Thymus (tissue), 11 donors: ENCODE measurements at regions not wholly inside any gene's neighbourhood (a gene's known extent, or its start where the extent isn't known, plus 50 kb on each side); places are given as distances from the start of the nearest gene placed in this dataset.
"Not testable (repeated sequence)": the region's sequence is repeated elsewhere in the genome, so short reads cannot be mapped to it uniquely, and the experiment has no call there.

Experiments
- DNase-seq, 9 donors: peaks; one replicate each; pipeline ENCODE4 v3.0.0-alpha.2; 2013; ENCODE audit warnings: low spot score in 9 of 9, low read depth in 6 of 9, missing footprints in 1 of 9
- H3K27ac ChIP-seq, 2 donors: one replicate each; pipeline ENCODE4 v1.5.1; 2013; ENCODE audit warnings: control low read depth in 1 of 2, low read depth in 1 of 2, low read length in 1 of 2, mild to moderate bottlenecking in 1 of 2, moderate library complexity in 1 of 2
- H3K27me3 ChIP-seq, 2 donors: one replicate each; pipeline ENCODE4 v1.5.1; 2013; ENCODE audit warnings: low read length in 1 of 2; ENCODE audit not compliant: control insufficient read depth in 2 of 2, insufficient read depth in 1 of 2
- H3K36me3 ChIP-seq, 2 donors: one replicate each; pipeline ENCODE4 v1.5.1; 2013; ENCODE audit warnings: low read length in 1 of 2, mild to moderate bottlenecking in 1 of 2, moderate library complexity in 1 of 2; ENCODE audit not compliant: control insufficient read depth in 2 of 2, insufficient read depth in 2 of 2
- H3K4me1 ChIP-seq, 2 donors: one replicate each; pipeline ENCODE4 v1.5.1; 2013; ENCODE audit warnings: low read length in 2 of 2; ENCODE audit not compliant: control insufficient read depth in 2 of 2, insufficient read depth in 2 of 2
- H3K4me3 ChIP-seq, 2 donors: one replicate each; pipeline ENCODE4 v1.5.1; 2013; ENCODE audit warnings: low read length in 2 of 2, control low read depth in 1 of 2, mild to moderate bottlenecking in 1 of 2
- H3K9me3 ChIP-seq, 2 donors: one replicate each; pipeline ENCODE4 v1.5.1; 2013; ENCODE audit warnings: low read length in 1 of 2, mild to moderate bottlenecking in 1 of 2; ENCODE audit not compliant: control insufficient read depth in 2 of 2, insufficient read depth in 1 of 2
- WGBS: extraction: QIAGEN DNeasy Blood & Tissue Kit; methylation state at CpG from one replicate; pipeline ENCODE4 v1.1.7; 2013; 5-methylcytosine and 5-hydroxymethylcytosine counted together
- donor health status: healthy.

DNA sequence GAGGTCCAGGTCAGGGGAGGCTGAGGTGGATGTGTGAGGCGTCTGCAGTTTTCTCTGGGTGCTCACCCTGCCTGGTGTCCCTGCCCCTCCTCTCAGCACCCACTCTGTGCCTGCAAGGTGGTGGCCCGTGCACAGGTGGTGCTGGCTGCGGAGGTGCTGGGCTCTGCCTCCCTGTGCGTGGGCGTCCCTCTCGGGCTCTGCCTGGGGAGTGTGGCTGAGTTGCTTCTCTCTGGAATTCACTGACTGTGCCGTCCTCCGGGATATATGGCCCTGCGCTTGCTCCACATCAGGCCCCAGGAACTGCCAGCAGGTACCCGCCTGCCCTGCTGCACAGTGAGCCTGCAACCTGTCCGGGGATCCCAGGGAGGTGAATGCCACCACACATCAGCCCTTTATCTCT lies 379.1 kb downstream of the TMEM121 start:
- Histone ChIP-seq H3K27ac (no peak overlapping the region), H3K4me3 (no peak overlapping the region), H3K27me3 (peaks cover 0 to 2% of the 10 kb centered on the region in 2 donors), H3K36me3 (no peaks in the 10 kb centered on the region), H3K9me3 (peaks cover 0 to 20% of the 10 kb centered on the region in 2 donors), H3K4me1 (no peaks in the 10 kb centered on the region)
- no peak for DNase-seq
- WGBS, result 82% methylated on average over 11 of the region's 11 CpGs

GRCh38 chr14:105907276-105907675 lies 380.9 kb downstream of the TMEM121 start:
- Histone ChIP-seq H3K9me3 (peaks cover 0 to 14% of the 10 kb centered on the region in 2 donors), H3K4me1 (no peaks in the 10 kb centered on the region), H3K36me3 (no peaks in the 10 kb centered on the region), H3K4me3 (no peak overlapping the region), H3K27ac (no peak overlapping the region), H3K27me3 (no peaks in the 10 kb centered on the region)
- no peak for DNase-seq
- 75% methylated on average over 3 of the region's 3 CpGs for WGBS

DNA sequence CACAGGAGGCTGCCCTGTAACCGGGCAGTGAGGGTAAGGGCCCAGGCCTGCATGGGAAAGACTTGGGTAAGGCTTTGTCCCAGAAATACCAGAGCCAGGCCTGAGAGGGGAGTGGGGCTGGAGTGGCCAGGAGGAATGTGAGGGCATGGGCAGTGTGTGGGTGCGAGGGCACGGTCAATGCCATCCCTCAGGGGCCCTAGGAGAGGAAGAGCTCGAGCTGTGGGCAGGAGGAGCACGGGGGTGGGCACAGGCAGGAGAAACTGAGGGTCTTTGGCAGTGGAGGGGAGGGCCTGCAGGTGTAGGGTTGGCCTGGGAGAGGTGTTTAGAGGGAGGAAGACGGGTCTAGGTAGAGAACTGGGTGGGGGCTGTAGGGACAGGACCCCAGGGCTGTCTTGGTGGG lies 381.6 kb downstream of the TMEM121 start:
- no peak overlapping the region for H3K4me3 ChIP-seq
- H3K27me3 ChIP-seq, result no peaks in the 10 kb centered on the region
- H3K36me3 ChIP-seq, result no peaks in the 10 kb centered on the region
- no peak overlapping the region for H3K27ac ChIP-seq
- 29% methylated on average over 6 of the region's 6 CpGs for WGBS
- DNase-seq, result no peak
- H3K9me3 ChIP-seq, result peaks cover 0 to 14% of the 10 kb centered on the region in 2 donors
- no peaks in the 10 kb centered on the region for H3K4me1 ChIP-seq

GRCh38 chr14:105908481-105908911 lies 382.1 kb downstream of the TMEM121 start:
- Histone ChIP-seq H3K27ac (no peak overlapping the region), H3K36me3 (no peaks in the 10 kb centered on the region), H3K4me1 (no peaks in the 10 kb centered on the region), H3K4me3 (no peak overlapping the region), H3K27me3 (no peaks in the 10 kb centered on the region), H3K9me3 (peaks cover 0 to 14% of the 10 kb centered on the region in 2 donors)
- peak in 1 of 9 donors; percentile 16 for DNase-seq
- 21% methylated on average over 9 of the region's 9 CpGs for WGBS

GRCh38 chr14:105909046-105909827 lies 382.9 kb downstream of the TMEM121 start:
- H3K27ac ChIP-seq, result no peak overlapping the region
- peaks cover 0 to 14% of the 10 kb centered on the region in 2 donors for H3K9me3 ChIP-seq
- WGBS, result 45% methylated on average over 14 of the region's 14 CpGs
- no peaks in the 10 kb centered on the region for H3K27me3 ChIP-seq
- no peak overlapping the region for H3K4me3 ChIP-seq
- DNase-seq, result no peak
- H3K36me3 ChIP-seq, result no peaks in the 10 kb centered on the region
- no peaks in the 10 kb centered on the region for H3K4me1 ChIP-seq

DNA sequence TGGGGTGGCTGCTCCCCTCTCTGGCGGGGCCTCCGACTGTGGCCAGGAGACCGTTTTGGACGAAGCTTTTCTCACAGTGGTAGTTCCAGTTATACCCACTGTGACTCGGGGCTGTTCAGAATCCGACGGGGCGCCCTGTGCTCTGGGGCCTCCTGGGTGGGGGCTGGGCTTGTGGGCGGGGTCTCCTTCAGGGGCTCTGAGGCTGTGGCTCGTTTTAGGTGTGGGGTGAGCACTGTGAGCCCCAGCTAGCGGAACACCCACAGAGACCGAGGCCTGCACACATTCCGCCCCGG lies 383.4 kb downstream of the TMEM121 start:
- not testable (repeated sequence) for H3K4me1 ChIP-seq, H3K27ac ChIP-seq, H3K9me3 ChIP-seq, H3K4me3 ChIP-seq, H3K27me3 ChIP-seq, H3K36me3 ChIP-seq, DNase-seq
- 39% methylated on average over 14 of the region's 14 CpGs for WGBS

- H3K9me3 ChIP-seq, result peaks cover 0 to 3% of the 10 kb centered on the region in 2 donors
- no peaks in the 10 kb centered on the region for H3K27me3 ChIP-seq
- H3K4me3 ChIP-seq, result no peak overlapping the region
- H3K36me3 ChIP-seq, result no peaks in the 10 kb centered on the region
- no peaks in the 10 kb centered on the region for H3K4me1 ChIP-seq
- no peak overlapping the region for H3K27ac ChIP-seq
- DNase-seq, result no peak
- 56% methylated on average over 6 of the region's 6 CpGs for WGBS
Measured at GRCh38 chr14:105910426-105910825, 384.0 kb downstream of the TMEM121 start.

DNA sequence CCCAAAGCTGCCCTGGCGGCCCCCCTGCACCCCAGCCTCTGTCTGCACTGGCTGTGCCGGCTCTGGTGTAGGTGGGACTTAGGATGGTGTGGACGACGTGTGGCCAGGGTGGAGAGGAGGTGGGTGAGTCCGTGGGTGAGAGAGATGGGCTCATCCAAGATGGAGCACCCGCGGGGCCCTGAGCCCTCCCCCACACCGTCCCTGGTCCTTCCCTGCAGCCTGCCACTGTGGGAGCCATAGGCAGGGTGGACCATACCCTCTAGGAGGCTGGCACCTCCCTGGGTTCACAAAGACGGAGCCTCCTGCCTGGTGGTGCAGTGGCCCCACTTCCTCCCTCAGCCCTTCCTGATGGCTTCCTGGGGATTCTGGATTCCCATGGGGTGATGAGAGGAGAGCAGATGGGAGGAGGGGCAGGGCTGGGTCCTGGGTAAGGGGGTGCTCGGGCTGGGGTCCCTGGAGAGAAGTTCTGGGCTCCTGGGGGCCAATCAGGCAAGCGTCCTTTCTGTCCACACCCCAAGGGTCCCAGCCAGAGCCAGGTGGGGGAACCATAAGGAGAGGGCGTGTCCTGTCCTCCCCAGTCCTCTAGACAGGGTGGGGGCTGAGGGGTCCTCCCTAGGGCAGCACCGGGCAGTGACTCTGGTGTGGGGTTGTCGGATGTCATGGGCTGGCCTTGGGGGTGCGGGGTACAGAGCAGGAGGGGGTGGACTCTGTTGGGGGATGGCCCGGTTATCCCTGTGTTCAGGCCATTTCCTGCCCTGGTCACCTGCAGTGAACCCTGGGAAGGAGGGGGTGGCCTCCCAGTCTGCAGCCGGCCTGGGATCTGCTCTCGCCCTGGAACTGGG lies 384.8 kb downstream of the TMEM121 start:
- Histone ChIP-seq H3K36me3 (no peaks in the 10 kb centered on the region), H3K27ac (no peak overlapping the region), H3K4me1 (no peaks in the 10 kb centered on the region), H3K4me3 (no peak overlapping the region), H3K9me3 (peaks cover 0 to 3% of the 10 kb centered on the region in 2 donors), H3K27me3 (no peaks in the 10 kb centered on the region)
- 65% methylated on average over 17 of the region's 18 CpGs for WGBS
- DNase-seq, result no peak

- not testable (repeated sequence) for H3K36me3 ChIP-seq, H3K4me3 ChIP-seq, H3K27ac ChIP-seq, H3K27me3 ChIP-seq, H3K4me1 ChIP-seq, H3K9me3 ChIP-seq, DNase-seq
- WGBS, result 80% methylated on average over 8 of the region's 8 CpGs
Measured at GRCh38 chr14:105911848-105912292, 385.5 kb downstream of the TMEM121 start.
